GM12875 (cell line): ENCODE measurements at regions not wholly inside any gene's neighbourhood (a gene's known extent, or its start where the extent isn't known, plus 50 kb on each side); places are given as distances from the start of the nearest gene placed in this dataset.

Source experiments
- H3K4me3 ChIP-seq: one replicate; pipeline ENCODE4 v1.5.1; 2011; ENCODE audit warnings: low read depth, low read length, control low read depth
- TF ChIP-seq, protein P1 (sequence below): IDR thresholded peaks from 2 replicates; pipeline ENCODE4 v1.5.1; 2011; ENCODE audit warnings: low read depth, mild to moderate bottlenecking, control low read depth, inconsistent platforms, low read length, moderate library complexity, borderline replicate concordance; ENCODE audit not compliant: insufficient read depth

DNA sequence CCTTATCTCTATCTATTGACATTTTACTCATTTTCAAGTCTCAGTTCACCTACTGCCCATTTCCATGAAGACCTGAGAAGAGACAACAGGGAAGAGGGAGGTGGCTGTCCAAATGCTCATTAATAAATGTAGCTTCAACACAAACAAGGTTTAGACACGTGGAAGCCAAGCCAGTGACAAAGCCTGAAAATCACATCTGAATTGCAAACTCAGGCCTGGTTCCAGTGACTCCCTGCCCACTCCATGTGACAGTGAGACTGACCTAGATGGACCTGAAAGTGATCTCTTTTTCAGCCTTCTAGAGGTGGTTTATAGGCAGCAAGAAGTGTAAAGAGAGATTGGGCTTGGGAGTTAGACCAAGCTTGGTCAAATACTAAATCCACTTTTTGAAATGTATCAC lies 126.6 kb upstream of the BCL6 start:
- no peak overlapping the region for H3K4me3 ChIP-seq
- TF ChIP-seq, protein P1, sequence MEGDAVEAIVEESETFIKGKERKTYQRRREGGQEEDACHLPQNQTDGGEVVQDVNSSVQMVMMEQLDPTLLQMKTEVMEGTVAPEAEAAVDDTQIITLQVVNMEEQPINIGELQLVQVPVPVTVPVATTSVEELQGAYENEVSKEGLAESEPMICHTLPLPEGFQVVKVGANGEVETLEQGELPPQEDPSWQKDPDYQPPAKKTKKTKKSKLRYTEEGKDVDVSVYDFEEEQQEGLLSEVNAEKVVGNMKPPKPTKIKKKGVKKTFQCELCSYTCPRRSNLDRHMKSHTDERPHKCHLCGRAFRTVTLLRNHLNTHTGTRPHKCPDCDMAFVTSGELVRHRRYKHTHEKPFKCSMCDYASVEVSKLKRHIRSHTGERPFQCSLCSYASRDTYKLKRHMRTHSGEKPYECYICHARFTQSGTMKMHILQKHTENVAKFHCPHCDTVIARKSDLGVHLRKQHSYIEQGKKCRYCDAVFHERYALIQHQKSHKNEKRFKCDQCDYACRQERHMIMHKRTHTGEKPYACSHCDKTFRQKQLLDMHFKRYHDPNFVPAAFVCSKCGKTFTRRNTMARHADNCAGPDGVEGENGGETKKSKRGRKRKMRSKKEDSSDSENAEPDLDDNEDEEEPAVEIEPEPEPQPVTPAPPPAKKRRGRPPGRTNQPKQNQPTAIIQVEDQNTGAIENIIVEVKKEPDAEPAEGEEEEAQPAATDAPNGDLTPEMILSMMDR, result no peak

DNA sequence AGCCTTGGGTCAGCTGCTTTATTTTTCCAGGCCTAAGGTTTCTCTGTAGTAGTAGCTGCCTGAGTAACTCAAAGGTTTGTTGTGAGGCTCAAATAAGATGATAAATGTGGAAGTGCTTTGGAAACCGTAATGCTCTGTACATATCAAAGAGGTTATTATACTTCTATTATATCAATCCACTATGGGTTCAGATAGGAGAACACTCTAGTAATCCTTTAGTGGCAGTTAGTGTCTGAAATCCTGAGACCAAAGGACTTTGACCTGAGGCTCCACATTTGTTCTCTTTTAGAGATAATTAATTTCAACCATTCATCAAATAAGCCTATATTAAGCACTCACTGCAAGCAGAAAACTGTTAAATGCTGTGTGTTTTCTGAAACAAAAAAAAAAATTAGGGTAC lies 128.6 kb upstream of the BCL6 start:
- TF ChIP-seq, protein P1, result no peak
- H3K4me3 ChIP-seq, result no peak overlapping the region

DNA sequence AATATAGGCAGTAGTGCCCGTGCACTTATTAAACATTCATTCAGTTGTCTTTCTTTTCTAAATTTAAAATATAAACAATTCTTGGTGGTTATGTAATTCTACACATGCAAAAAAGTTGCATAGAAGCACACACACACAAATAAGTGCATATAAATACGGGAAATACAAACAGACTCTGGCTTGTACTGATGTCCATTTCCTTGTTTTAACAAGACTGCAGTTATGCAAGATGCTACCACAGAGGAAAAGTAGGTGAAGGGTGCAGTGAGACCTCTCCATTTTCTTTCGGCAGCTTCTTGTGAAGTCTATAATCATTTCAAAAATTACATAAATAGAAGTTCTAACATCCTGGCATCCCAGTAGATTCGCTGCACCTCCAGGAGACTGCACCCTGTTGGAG lies 130.6 kb upstream of the BCL6 start:
- TF ChIP-seq, protein P1, result no peak
- H3K4me3 ChIP-seq, result no peak overlapping the region

DNA sequence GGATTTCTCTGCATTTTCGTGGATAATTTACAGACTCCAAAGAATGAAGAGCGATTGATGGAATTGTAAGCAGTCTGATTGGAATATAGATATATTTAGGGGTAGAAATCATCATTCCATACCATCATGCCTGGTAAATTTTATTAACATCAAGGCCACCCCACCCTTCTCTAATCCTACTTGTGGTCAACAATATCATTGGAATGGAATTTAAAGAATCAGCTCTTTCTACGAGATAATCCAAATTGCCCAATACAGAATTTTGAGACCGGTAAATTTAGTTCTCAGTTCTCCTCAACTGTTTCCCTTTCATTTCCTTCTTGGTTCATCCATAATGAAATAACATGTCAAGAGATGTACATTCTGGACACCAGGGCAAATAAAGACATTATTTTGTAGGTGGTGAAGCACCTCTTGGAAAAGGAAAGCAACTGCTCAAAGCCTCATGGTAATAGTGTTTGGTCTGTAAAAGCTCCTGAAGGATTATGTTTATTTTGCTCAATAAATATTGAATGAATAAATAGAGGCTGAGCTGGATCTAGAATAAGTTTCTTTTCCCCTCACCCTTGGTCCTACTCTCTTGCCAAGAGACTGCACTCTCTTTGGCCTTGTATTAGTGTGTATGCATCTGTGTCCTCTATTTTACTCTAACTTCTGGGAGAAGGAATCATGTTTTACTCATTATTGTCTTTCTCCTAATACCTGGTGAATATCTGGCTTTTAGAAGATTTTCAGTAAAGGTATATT lies 133.7 kb upstream of the BCL6 start:
- TF ChIP-seq, protein P1, result no peak

DNA sequence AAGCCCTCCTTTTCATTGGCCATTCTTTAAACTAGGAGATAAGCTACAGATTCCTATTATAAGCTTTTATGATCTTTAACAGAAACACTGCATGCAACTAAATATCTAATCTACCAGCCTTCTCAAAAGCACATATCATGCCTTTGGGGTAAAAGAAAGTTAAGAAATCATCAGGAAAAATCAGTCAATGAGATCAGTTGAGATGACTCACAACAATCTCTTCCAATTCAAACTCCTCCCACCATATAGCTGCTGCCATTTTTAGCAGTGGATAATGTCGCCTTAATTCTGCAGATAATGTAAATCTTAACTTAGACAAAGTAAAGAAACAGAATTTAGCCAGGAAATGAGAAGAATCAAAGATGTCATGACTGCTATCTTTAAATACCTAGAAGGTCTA lies 135.2 kb upstream of the BCL6 start:
- TF ChIP-seq, protein P1, result no peak

More for the DNA sequence above, 133.7 kb upstream of the BCL6 start:
- H3K4me3 ChIP-seq, result no peak overlapping the region

DNA sequence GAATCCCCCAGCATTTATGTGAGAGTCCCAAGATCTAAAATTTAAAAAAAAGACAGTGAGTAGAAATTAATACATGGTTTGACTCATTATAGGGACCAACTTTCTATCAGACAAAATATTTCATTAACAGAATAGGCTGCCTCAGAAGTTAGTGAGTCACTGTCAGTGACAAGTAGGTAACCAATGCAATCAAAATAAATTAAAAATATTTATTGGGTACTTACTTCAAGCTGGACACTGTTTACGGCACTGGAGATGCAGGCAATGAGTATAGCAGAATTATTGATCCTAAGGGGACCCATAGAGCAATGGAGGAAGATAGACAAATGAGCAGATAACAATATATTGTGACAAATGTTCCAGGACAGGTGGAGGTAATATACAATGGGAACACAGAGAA lies 135.6 kb upstream of the BCL6 start:
- TF ChIP-seq, protein P1, result no peak
- no peak overlapping the region for H3K4me3 ChIP-seq

More for the DNA sequence above, 135.2 kb upstream of the BCL6 start:
- no peak overlapping the region for H3K4me3 ChIP-seq

DNA sequence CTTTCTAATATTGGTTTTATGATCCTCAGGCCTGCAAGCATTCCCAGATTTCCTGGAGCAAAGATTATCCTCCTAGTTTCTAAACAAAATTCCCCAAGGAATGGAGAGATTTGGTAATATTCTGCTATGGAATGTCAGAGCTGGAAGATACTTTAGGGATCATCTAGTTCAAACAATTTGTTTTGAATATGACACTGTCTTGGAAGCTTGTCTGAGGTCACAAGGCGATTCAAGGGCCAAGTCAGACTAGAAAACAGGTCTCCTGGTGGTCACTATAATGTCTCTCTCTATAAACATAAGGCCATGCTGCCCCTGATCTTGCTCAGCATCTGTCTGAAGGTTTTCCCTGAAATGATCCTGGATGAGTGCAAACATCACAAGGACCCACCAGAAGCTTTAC lies 143.4 kb upstream of the BCL6 start:
- H3K4me3 ChIP-seq, result no peak overlapping the region
- TF ChIP-seq, protein P1, result no peak
